HG02763 (cell line): ENCODE measurements at regions not wholly inside any gene's neighbourhood (a gene's known extent, or its start where the extent isn't known, plus 50 kb on each side); places are given as distances from the start of the nearest gene placed in this dataset.
A peak's percentile ranks its signal among the peaks of the same experiment; 100 is the strongest.
"Not testable (repeated sequence)": the region's sequence is repeated elsewhere in the genome, so short reads cannot be mapped to it uniquely, and the experiment has no call there.

ENCODE experiments used
- ATAC-seq: cut with Tn5 transposase; IDR thresholded peaks from one replicate; pipeline ENCODE4 v1.9.1; 2021; ENCODE audit warnings: mild to moderate bottlenecking, moderate library complexity; ENCODE audit not compliant: unreplicated experiment

DNA sequence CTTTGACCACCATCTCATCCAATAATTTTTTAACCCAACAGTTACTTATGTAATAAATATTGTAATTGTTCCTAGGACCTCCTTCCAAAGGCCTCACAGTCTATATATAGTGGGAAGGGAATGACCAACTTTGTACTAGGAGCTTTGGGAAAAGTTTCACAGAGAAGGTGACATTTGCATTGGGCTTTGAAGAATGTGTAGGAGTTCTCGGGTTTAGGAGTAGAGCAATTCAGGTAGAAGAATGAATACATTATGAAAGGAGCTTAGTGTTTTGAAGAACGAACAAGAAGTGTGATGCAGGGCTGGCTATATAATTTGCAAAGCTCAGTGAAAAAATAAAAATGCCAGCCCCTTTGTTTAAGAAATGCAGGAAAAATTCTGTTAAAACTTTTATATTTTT, 330.4 kb upstream of the DEPDC1 start:
- ATAC-seq, result no peak

- no peak for ATAC-seq
These were observed 331.1 kb upstream of the DEPDC1 start for GRCh38 chr1:68828013-68828412.

GRCh38 chr1:68831281-68831680, 334.4 kb upstream of the DEPDC1 start:
- ATAC-seq, result no peak

DNA sequence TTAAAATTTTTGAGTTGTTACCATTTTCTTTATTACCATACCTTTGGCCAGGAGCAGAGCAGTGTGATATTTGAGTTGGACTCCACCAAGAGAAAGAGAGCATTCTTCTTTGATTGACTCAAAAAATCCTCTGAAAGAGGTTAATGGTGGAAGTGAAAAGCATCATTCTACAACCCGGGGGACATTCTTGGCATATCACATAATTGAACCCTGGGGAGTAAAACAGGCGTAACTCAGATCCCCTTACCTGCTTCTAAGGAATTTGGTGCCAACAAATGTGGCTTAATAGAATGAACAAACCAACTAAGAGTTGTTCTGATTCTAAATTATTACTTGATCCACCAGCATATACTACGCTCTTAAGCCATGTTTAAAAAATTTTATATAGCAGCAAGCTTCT, 351.1 kb upstream of the DEPDC1 start:
- ATAC-seq, result no peak

DNA sequence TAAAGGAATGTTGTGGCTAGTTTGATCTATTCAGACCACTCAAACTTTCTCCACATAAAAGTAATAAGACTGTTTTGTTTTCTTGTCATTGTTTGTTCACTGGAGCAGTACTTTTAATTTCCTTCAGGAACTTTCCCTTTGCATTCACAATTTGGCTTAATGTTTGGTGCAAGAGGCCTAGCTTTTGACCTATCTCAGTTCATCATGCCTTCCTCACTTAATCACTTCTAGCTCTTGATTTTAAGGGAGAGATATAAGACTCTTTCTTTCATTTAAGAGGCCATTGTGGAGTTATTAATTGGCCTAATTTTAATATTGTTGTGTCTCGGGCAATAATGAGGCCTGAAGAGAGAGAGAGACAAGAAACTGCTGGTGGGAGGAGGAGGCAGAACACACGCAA, 371.7 kb upstream of the DEPDC1 start:
- no peak for ATAC-seq

DNA sequence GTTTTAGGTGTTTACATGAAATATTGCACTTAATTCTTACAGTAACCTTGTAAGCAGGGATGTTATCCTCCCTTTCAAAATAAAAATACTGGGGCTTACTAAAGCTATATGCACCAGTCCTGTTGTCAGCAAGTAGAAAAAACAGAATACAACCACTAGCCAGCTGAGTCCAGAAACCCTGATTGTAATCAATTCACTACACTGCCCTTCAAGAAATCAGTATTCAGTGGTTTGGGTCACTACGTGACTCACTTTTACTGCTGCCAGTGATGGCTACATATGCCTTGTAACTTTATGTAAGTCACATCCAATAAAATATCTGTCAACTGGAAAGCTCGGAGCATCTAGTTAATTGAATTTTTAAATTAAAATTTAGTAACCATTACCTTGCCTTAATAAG, 376.3 kb upstream of the DEPDC1 start:
- no peak for ATAC-seq

- not testable (repeated sequence) for ATAC-seq
These were observed 384.7 kb upstream of the DEPDC1 start for GRCh38 chr1:68881330-68882194.

DNA sequence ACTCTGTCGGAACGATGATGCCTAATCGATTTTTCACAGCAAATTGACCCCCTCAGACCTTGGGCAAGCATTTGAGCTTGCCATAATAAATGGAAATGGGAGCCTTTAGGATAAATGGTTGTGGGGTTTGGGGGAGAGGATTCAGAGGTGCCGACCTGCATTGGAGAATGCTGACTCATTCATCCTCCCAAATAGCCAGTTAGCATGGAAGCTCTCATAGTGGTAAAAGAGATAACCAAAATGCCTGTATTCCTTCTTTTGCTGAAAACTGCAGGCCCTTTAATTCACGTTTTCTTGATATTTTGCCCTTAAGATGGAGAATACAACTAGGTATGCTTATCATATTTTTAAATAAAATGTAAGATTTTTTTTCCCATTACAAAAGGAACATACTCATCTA, 392.6 kb upstream of the DEPDC1 start:
- ATAC-seq, result no peak

DNA sequence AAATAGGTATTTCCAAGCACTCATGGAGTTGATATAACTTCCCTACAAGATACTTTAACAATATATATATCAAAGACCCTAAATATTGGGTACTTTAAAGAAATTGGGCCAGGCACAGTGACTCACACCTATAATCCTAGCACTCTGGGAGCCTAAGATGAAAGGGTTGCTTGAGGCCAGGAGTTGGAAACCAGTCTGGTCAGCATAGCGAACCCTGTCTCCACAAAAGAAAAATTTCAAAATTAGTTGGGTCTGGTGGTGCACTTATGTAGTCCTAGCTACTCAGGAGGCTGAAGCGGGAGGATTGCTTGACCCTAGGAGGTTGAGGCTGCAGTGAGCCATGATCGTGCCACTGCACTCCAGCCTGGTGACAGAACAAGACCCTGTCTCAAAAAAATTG, 393.9 kb upstream of the DEPDC1 start:
- ATAC-seq, result no peak

DNA sequence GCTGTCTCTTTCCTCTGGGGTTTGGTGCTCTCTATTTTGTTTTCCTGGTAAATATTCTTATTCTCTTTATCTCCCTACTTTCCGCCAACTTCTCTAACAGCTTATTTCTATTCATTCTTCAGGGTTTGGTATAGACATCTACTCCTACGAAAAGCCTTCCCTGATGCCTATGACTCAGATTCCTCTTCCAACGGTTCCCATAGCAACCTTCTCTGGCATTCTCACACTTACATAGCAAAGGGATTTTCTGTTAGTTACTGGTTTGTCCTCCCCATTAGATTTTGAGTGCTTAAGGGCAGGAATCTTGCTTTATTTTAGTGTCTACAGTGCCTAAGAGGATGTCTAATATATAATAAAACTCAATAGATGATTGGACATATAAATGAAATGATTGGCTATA, 407.6 kb upstream of the DEPDC1 start:
- ATAC-seq, result no peak

GRCh38 chr1:68906431-68906830, 409.5 kb upstream of the DEPDC1 start:
- ATAC-seq, result no peak

DNA sequence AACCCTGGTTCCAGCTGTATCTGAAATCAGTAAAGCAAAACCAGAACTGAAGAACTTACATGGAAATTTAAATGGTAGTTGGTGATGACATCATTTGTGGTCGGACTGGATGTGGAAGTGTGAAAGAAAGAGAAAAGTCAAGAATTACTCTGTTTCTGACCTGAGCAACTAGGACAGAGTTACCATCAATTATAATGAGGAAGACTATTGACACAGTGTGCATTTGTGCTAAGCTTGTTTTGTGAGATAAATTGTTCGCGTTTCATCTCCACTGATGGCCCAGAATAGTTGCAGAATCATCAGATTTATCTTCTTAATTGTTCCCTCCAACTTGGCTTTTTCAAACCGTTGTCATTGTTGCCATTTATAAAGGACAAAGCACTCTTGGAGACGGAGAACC, 410.6 kb upstream of the DEPDC1 start:
- ATAC-seq, result no peak

DNA sequence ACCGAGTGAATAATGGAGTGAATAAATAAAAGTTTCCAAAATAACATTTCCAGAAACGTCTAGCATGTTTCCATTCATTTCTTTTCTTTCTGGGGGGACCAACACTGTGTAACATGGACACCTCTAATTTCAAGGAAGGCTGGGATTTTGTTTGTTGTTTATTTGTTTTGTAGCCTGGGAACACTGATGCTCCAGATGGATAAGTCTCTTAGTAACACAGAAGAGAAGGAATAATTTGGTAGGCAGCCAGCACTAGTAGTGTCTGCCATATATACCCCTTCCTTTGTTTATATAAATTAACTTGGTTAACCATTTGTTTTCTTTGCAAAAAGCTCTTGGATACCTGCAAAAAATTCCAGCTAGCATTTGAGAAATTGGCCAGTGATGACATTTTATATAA, 411.4 kb upstream of the DEPDC1 start:
- no peak for ATAC-seq

DNA sequence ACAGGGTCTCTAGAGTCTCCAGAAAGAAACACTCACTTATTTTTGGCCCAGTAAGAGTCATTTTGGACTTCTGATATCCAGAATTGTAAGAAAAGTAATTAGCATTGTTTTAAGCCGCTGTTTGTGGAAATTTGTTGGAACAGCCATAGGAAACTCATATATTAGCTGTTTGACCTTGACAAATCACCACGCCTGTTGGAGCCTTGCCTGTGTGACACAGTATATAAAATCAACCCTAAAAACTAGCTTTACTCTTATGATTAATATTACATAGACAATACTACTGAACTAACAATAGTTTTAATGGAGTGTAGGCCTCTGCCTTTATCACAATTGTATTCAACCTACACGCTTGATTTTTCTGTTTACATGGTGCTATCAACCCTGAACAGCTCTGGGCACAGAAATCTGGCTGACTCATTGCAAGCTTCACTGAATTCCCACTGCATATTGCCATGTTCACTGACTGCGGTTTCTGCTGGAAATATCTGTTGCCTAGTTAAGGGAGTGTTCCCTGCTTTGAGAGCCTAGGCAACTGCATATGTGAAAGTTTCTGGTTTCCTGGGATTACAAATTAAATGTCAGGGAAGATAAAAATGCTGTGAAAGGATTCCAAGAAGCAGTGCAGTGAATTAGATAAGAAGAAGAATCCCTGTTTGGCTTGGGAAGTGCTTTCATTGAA, 419.5 kb upstream of the DEPDC1 start:
- no peak for ATAC-seq

DNA sequence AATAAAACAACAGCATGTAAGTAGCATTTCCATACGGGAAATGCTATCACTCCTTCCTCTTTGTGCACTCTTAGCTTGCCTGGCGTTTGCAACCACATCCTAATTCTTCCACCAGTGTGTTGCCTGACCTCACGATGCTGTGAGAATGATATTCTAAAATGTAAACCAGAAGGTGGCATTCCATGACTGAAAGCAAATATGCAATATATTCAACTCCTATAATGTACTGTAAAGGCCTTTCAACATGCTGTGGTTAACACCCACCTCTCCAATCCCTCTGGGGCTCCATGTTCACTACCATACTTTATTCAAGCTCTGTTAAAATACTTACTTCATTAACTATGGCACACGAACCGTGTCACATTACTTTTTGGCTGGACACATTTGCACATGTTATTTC, 420.6 kb upstream of the DEPDC1 start:
- no peak for ATAC-seq

GRCh38 chr1:68918563-68918962, 421.7 kb upstream of the DEPDC1 start:
- ATAC-seq, result peak; percentile 53

- no peak for ATAC-seq
These were observed 422.2 kb upstream of the DEPDC1 start for GRCh38 chr1:68919075-68919474.

- not testable (repeated sequence) for ATAC-seq
These were observed 426.7 kb upstream of the DEPDC1 start for GRCh38 chr1:68923475-68924088.

DNA sequence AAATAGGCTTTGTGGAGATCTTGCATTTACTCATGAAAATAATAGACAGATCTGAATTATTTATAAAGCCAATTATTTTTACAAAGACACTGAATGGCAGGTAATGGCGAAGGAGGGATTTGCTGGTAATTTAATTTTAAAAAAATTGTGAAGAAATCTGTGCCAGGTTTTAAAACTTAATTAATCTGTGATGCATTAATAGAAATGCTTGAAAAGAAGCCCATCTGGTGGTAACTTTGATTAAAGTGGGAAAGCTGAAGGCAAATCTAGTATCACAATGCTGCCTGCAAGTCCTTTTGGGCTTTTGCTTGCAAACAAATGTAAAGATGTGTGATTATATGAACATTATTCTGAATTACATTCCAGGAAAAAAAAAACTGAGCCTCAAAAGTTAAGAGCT, 433.2 kb upstream of the DEPDC1 start:
- ATAC-seq, result no peak

DNA sequence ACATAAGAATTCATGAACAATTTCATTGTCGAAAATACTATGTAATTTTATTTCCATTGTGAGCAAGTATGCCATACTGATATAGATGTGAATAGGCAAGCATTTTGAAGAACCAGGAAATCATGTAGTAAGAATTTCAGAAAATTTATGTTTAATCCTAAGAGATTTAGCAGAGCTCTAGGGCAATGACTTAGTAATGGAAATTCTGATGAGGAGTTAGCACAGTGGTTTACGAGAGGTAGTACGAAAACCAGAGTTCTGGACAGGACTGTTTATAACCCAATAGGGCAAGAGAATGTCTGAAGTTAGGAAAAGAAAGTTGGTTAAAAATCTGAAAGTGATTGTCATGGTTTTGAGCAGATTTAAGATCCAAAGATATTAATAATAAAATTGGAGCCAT, 439.6 kb upstream of the DEPDC1 start:
- ATAC-seq, result no peak

GRCh38 chr1:68938051-68938666, 441.3 kb upstream of the DEPDC1 start:
- ATAC-seq, result no peak

DNA sequence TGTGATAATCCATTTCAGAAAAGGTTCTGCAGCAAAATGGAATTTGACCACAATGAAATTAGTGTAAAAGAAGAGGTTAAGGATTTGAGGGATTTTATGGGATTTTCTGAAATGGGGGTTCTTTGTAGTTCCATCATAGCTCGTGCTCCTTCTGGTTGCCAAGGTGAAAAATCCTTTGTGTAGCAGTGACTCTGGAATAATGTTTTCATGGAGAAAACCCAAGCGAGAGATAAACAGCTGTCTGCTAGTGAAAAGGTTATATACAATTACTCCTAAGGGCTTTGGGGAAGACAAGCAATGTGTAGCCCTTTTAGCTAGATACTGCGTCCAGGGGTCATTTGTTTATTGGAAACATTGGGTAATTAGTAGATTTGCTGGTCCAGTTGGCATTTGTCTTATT, 453.2 kb upstream of the DEPDC1 start:
- no peak for ATAC-seq
